Loucy (cell line): ENCODE measurements at regions not wholly inside any gene's neighbourhood (a gene's known extent, or its start where the extent isn't known, plus 50 kb on each side); places are given as distances from the start of the nearest gene placed in this dataset.

Experiments used
- CTCF ChIP-seq: fragments of 200-600 bp; sonication (generic); conservative IDR thresholded peaks from 2 replicates; pipeline ENCODE4 v1.5.1; 2014; ENCODE audit warnings: mild to moderate bottlenecking, antibody characterized with exemption, low read length
- EZH2phosphoT487 ChIP-seq: fragments of 200-600 bp; IDR thresholded peaks from 2 replicates; pipeline ENCODE4 v1.6.1; 2018; ENCODE audit warnings: antibody characterized with exemption, mild to moderate bottlenecking, moderate library complexity, borderline replicate concordance

- TF ChIP-seq CTCF (no peak), EZH2phosphoT487 (no peak)
Measured at GRCh38 chr18:60663060-60663989, 290.8 kb upstream of the MC4R start.
